HepG2 (cell line): ENCODE measurements at regions not wholly inside any gene's neighbourhood (a gene's known extent, or its start where the extent isn't known, plus 50 kb on each side); places are given as distances from the start of the nearest gene placed in this dataset.
"Not testable (repeated sequence)": the region's sequence is repeated elsewhere in the genome, so short reads cannot be mapped to it uniquely, and the experiment has no call there.

Source experiments
- ATAC-seq: fragments of 200-7000 bp; cut with Tn5 transposase; 3 replicates; pipeline ENCODE4 v1.9.1; 2020; ENCODE audit warnings: mild to moderate bottlenecking, moderate library complexity
- BruUV-seq: library from RNA; stranded (reverse); fragments of 400-500 nt; replicated peaks from 2 replicates; lab custom pipeline; 2021; lab: Mats Ljungman, UMichigan
- CTCF ChIA-PET: fragments of 300-600 bp; formaldehyde crosslinking; extraction: SDS; loops from one replicate; lab custom pipeline; 2021; ENCODE audit warnings: low total read pairs, inconsistent platforms, low intra/inter-chr PET ratio; lab: Yijun Ruan, JAX
- POLR2A ChIA-PET: fragments of 350-600 bp; sonication (Branson Sonifier 250); formaldehyde crosslinking; loops from one replicate; lab custom pipeline; 2020; ENCODE audit warnings: antibody characterized with exemption, inconsistent platforms; lab: Yijun Ruan, JAX
- DNase-seq: peaks from one replicate; pipeline ENCODE4 v3.0.0-alpha.2; 2015; ENCODE audit warnings: low spot score
- FAIRE-seq: peaks from 3 replicates; lab custom pipeline; 2011; peaks lifted over from hg19 to GRCh38; lab: Jason Lieb, UNC
- H2AFZ ChIP-seq: one replicate; pipeline ENCODE4 v1.6.1; 2011; ENCODE audit warnings: low read length, inconsistent platforms
- H3K27ac ChIP-seq: fragments of 300-600 bp; 3 replicates; pipeline ENCODE4 v1.8.0; 2011; ENCODE audit warnings: mixed run types, mild to moderate bottlenecking, mixed read lengths, low read length, inconsistent platforms; ENCODE audit not compliant: insufficient read depth; ENCODE audit errors: extremely low read length
- H3K27me3 ChIP-seq, 2 experiments: fragments of 200-600 bp in 1 of 2; 2 replicates in 1 of 2; 3 replicates in 1 of 2; pipeline versions ENCODE4 v1.6.0 to v1.8.0; 2011; ENCODE audit warnings: low read length in 2 of 2, mild to moderate bottlenecking in 2 of 2, moderate library complexity in 2 of 2, inconsistent platforms in 1 of 2; ENCODE audit not compliant: insufficient read depth in 2 of 2, control insufficient read depth in 1 of 2
- H3K36me3 ChIP-seq, 2 experiments: fragments of 200-600 bp in 1 of 2; replicated peaks in 1 of 2; 2 replicates in 1 of 2; 3 replicates in 1 of 2; pipeline versions ENCODE4 v1.5.1 to v1.8.0; 2011; ENCODE audit warnings: low read length in 2 of 2, inconsistent platforms in 1 of 2; ENCODE audit not compliant: insufficient read depth in 2 of 2, control insufficient read depth in 1 of 2
- H3K4me1 ChIP-seq: 2 replicates; pipeline ENCODE4 v1.5.1; 2012; ENCODE audit warnings: low read length, inconsistent platforms; ENCODE audit not compliant: insufficient read depth
- H3K4me2 ChIP-seq: 2 replicates; pipeline ENCODE4 v1.6.0; 2011; ENCODE audit warnings: low read depth, low read length, inconsistent platforms
- H3K4me3 ChIP-seq, 3 experiments: fragments of 200-600 bp in 1 of 3; sonication (generic), shearing (Covaris generic) in 1 of 3; replicated peaks in 1 of 3; 2 replicates each; pipeline ENCODE4 v1.5.1; 2011 to 2016; ENCODE audit warnings: low read length in 3 of 3, inconsistent platforms in 2 of 3, low read depth in 2 of 3, mild to moderate bottlenecking in 2 of 3, control low read depth in 1 of 3, mixed read lengths in 1 of 3; ENCODE audit not compliant: insufficient read depth in 1 of 3
- H3K79me2 ChIP-seq: one replicate; pipeline ENCODE4 v1.6.1; 2011; ENCODE audit warnings: low read length, inconsistent platforms; ENCODE audit not compliant: insufficient read depth
- H3K9ac ChIP-seq: 2 replicates; pipeline ENCODE4 v1.6.0; 2011; ENCODE audit warnings: mild to moderate bottlenecking, low read depth, low read length, inconsistent platforms; ENCODE audit not compliant: insufficient read depth
- H3K9me3 ChIP-seq: 2 replicates; pipeline ENCODE4 v1.5.1; 2012; ENCODE audit warnings: mild to moderate bottlenecking, low read length
- H4K20me1 ChIP-seq: 2 replicates; pipeline ENCODE4 v1.6.0; 2011; ENCODE audit warnings: inconsistent platforms, mild to moderate bottlenecking, low read length, moderate library complexity; ENCODE audit not compliant: insufficient read depth
- ATAD3A ChIP-seq: sonication (generic); formaldehyde crosslinking; IDR thresholded peaks from 2 replicates; pipeline ENCODE4 v1.4.0; 2020; ENCODE audit warnings: missing genetic modification reagents
- CERS6 ChIP-seq: sonication (generic); formaldehyde crosslinking; IDR thresholded peaks from 2 replicates; pipeline ENCODE4 v1.5.0; 2020; ENCODE audit warnings: missing genetic modification reagents
- DMTF1 ChIP-seq: sonication (generic); formaldehyde crosslinking; IDR thresholded peaks from 2 replicates; pipeline ENCODE4 v1.4.0; 2020; ENCODE audit warnings: mild to moderate bottlenecking, missing genetic modification reagents
- HOXA7 ChIP-seq: sonication (generic); formaldehyde crosslinking; IDR thresholded peaks from 2 replicates; pipeline ENCODE4 v1.8.1; 2022; ENCODE audit warnings: mild to moderate bottlenecking, missing genetic modification reagents, moderate library complexity
- NKX3-1 ChIP-seq: sonication (generic); formaldehyde crosslinking; IDR thresholded peaks from 2 replicates; pipeline ENCODE4 v1.5.0; 2020; ENCODE audit warnings: missing genetic modification reagents
- NR2F6 ChIP-seq, 2 experiments: IDR thresholded peaks; 2 replicates each; pipeline ENCODE4 v1.6.1; 2016; ENCODE audit warnings: antibody characterized with exemption in 1 of 2, mild to moderate bottlenecking in 1 of 2
- SP4 ChIP-seq: sonication (generic); formaldehyde crosslinking; IDR thresholded peaks from 2 replicates; pipeline ENCODE4 v1.8.1; 2023; ENCODE audit warnings: mild to moderate bottlenecking, missing genetic modification reagents
- SRSF4 ChIP-seq: fragments of 200-400 bp; formaldehyde crosslinking; IDR thresholded peaks from one replicate; pipeline ENCODE4 v1.6.1; 2018; ENCODE audit warnings: mild to moderate bottlenecking, low read depth, low read length, moderate library complexity; ENCODE audit not compliant: poor library complexity, severe bottlenecking
- TRIM24 ChIP-seq: sonication (generic); formaldehyde crosslinking; IDR thresholded peaks from 2 replicates; pipeline ENCODE4 v1.8.0; 2022; ENCODE audit warnings: mild to moderate bottlenecking, missing genetic modification reagents
- XRCC5 ChIP-seq: fragments of 200-400 bp; formaldehyde crosslinking; optimal IDR thresholded peaks from 2 replicates; pipeline ENCODE3; 2017; ENCODE audit warnings: mild to moderate bottlenecking, low read length
- ZFX ChIP-seq: sonication (generic); formaldehyde crosslinking; IDR thresholded peaks from 2 replicates; pipeline ENCODE4 v1.4.0; 2020; ENCODE audit warnings: mild to moderate bottlenecking, low read depth, missing genetic modification reagents, moderate library complexity
- ZFYVE20 ChIP-seq: sonication (generic); formaldehyde crosslinking; IDR thresholded peaks from 2 replicates; pipeline ENCODE4 v1.8.0; 2023; ENCODE audit warnings: low read depth, mild to moderate bottlenecking, moderate library complexity, missing genetic modification reagents, borderline replicate concordance
- ZNF205 ChIP-seq: IDR thresholded peaks from 2 replicates; pipeline ENCODE4 v1.6.1; 2018; ENCODE audit warnings: missing biosample characterization, missing genetic modification reagents
- ZNF614 ChIP-seq: IDR thresholded peaks from 2 replicates; pipeline ENCODE4 v1.6.1; 2018; ENCODE audit warnings: missing biosample characterization, missing genetic modification reagents, inconsistent platforms, borderline replicate concordance
- ZNF619 ChIP-seq: sonication (generic); formaldehyde crosslinking; IDR thresholded peaks from 2 replicates; pipeline ENCODE4 v1.4.0; 2020; ENCODE audit warnings: mild to moderate bottlenecking, missing genetic modification reagents
- ZNF7 ChIP-seq: IDR thresholded peaks from 2 replicates; pipeline ENCODE4 v1.6.1; 2016; ENCODE audit warnings: missing biosample characterization, missing genetic modification reagents
- ZNF746 ChIP-seq: sonication (generic); formaldehyde crosslinking; IDR thresholded peaks from 2 replicates; pipeline ENCODE4 v1.8.0; 2022; ENCODE audit warnings: mild to moderate bottlenecking, missing genetic modification reagents
- ZSCAN30 ChIP-seq: sonication (generic); formaldehyde crosslinking; IDR thresholded peaks from 2 replicates; pipeline ENCODE4 v1.5.0; 2020; ENCODE audit warnings: mild to moderate bottlenecking, missing genetic modification reagents
- WGBS: methylation state at CpG from one replicate; pipeline ENCODE4 v1.1.6; 2017; ENCODE audit warnings: low lambda C conversion rate; 5-methylcytosine and 5-hydroxymethylcytosine counted together
- in situ Hi-C: cut with HindIII; loops from 2 replicates; pipeline ENCODE4 v1.10.0; 2017; ENCODE audit warnings: low pct_unique_long_range_greater_than_20kb; ENCODE audit not compliant: extremely low pct_ligation_motif_present
- intact Hi-C: fragments of 100-400 bp; cut with micrococcal nuclease; formaldehyde crosslinking; loops from one replicate; pipeline ENCODE4 v1.10.0; 2022; ENCODE audit not compliant: unreplicated experiment

- H4K20me1 ChIP-seq, H2AFZ ChIP-seq, CTCF ChIA-PET, H3K9ac ChIP-seq, POLR2A ChIA-PET, H3K79me2 ChIP-seq, DNase-seq, intact Hi-C loops, H3K27ac ChIP-seq, H3K4me1 ChIP-seq, H3K9me3 ChIP-seq, H3K27me3 ChIP-seq, in situ Hi-C loops, H3K4me2 ChIP-seq, FAIRE-seq, H3K4me3 ChIP-seq, H3K36me3 ChIP-seq, BruUV-seq, ATAC-seq: not testable (repeated sequence)
- 90% methylated on average over 2 of the region's 3 CpGs for WGBS
Observed at GRCh38 chr3:15879787-15880186, 82.0 kb upstream of the ANKRD28 start.

DNA sequence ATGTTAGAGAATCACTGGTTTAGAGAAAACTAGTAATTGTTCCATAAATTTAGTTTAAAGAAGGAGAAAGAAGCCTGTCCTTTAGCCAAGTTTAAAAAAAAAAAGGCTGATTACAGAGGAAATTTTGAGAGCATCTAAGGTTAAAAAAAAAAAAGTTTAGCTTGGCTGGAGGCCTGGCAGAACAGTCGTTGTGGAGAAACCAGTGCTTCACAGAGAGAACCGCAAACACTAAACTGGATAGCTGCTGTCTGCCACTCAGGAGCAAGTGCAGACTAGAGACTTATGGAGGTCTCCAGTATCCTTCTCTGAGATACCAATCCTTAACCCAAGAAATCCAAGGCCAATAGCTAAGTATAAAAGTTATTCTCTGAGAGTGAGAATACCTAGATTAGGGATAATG, 84.8 kb upstream of the ANKRD28 start:
- H3K4me1 ChIP-seq: no peaks in the 10 kb centered on the region
- intact Hi-C loops: no loop called here
- no peak for TF ChIP-seq CERS6 (CRISPR knock-in tag)
- no peak for TF ChIP-seq ZSCAN30 (CRISPR knock-in tag)
- no peak for TF ChIP-seq ZNF619
- TF ChIP-seq SRSF4: no peak
- TF ChIP-seq TRIM24: no peak
- TF ChIP-seq NKX3-1 (CRISPR knock-in tag): no peak
- TF ChIP-seq ZNF205 (CRISPR knock-in tag): no peak
- TF ChIP-seq ZNF746: no peak
- no peak for TF ChIP-seq XRCC5
- TF ChIP-seq ZNF7: no peak
- no peak for TF ChIP-seq DMTF1 (CRISPR knock-in tag)
- no peak for TF ChIP-seq ZFX
- no peak for TF ChIP-seq SP4 (CRISPR knock-in tag)
- no peak for TF ChIP-seq ATAD3A (CRISPR knock-in tag)
- no peak for TF ChIP-seq ZFYVE20 (CRISPR knock-in tag)
- TF ChIP-seq HOXA7 (CRISPR knock-in tag): no peak
- no peak for TF ChIP-seq ZNF614
- TF ChIP-seq NR2F6 (IDR thresholded peaks at IDR 0.05): no peak
- no peak for TF ChIP-seq NR2F6 (CRISPR knock-in tag; IDR thresholded peaks at IDR 0.05)

More for the DNA sequence above, 84.8 kb upstream of the ANKRD28 start:
- 71% methylated on average over 2 of the region's 2 CpGs for WGBS
- Histone ChIP-seq H4K20me1 (no peaks in the 10 kb centered on the region), H3K4me2 (no peak overlapping the region), H2AFZ (no peak overlapping the region), H3K36me3 (no peaks in the 10 kb centered on the region), H3K27me3 (no peaks in the 10 kb centered on the region), H3K79me2 (no peaks in the 10 kb centered on the region), H3K9me3 (no peaks in the 10 kb centered on the region), H3K9ac (no peak overlapping the region), H3K27ac (no peak overlapping the region), H3K4me3 (no peak overlapping the region)
- ChIA-PET POLR2A (no interaction called here), CTCF (no interaction called here)
- in situ Hi-C loops: no loop called here
- ATAC-seq (no peak), DNase-seq (no peak), FAIRE-seq (no peak)
- BruUV-seq: no TSS peak
